ENCODE measurements at regions not wholly inside any gene's neighbourhood (a gene's known extent, or its start where the extent isn't known, plus 50 kb on each side); places are given as distances from the start of the nearest gene placed in this dataset.
"Not testable (repeated sequence)": the region's sequence is repeated elsewhere in the genome, so short reads cannot be mapped to it uniquely, and the experiment has no call there.

- no peak for TF ChIP-seq CTCF (IDR thresholded peaks at IDR 0.05; ENCODE audit: low read length, missing control alignments)
- no peak for DNase-seq (ENCODE audit: low read depth)
- H3K4me3 ChIP-seq (replicated peaks; ENCODE audit: low read depth, low read length), result no peak overlapping the region
These were observed 91.4 kb downstream of the MTERF1 start for GRCh38 chr7:91789086-91789485.

DNA sequence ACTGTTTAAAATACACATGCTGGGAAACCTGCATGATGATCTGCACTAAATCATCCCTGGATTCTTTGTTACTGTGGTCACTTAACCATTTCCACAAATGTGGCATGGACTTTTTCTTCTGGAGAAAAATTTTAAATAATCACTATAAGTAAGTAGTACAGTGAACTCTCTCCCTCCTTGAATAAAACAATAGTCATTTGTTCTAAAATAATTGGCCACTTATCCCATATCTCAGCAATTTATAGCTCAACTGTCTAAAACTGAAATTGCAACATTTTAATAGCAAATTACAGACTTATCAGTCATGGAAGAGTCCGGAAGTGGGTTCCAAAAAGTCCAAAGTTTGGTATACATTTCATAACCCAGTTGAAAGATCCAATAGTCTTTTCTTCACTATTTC lies 90.9 kb downstream of the MTERF1 start:
- no peak overlapping the region for H3K4me3 ChIP-seq (replicated peaks; ENCODE audit: low read depth, low read length)
- no peak for DNase-seq (ENCODE audit: low read depth)
- no peak for TF ChIP-seq CTCF (IDR thresholded peaks at IDR 0.05; ENCODE audit: low read length, missing control alignments)

DNA sequence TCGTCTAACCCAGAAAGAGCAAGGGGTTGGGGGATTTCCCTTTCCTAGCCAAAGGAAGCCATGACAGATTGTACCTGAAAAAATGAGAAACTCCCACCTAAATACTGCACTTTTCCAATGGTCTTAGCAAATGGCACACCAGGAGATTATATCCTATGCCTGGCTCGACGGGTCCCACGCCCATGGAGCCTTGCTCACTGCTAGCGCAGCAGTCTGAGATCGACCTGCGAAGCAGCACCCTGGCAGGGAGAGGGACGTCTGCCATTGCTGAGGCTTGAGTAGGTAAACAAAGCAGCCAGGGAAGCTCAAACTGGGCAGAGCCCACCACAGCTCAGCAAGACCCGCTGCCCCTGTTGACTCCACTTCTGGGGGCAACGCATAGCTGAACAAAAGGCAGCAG lies 89.9 kb downstream of the MTERF1 start:
- H3K4me3 ChIP-seq (replicated peaks; ENCODE audit: low read depth, low read length); DNase-seq (ENCODE audit: low read depth): not testable (repeated sequence)

- no peak for DNase-seq (ENCODE audit: low read depth)
- TF ChIP-seq CTCF (IDR thresholded peaks at IDR 0.05; ENCODE audit: low read length, missing control alignments), result no peak
- no peak overlapping the region for H3K4me3 ChIP-seq (replicated peaks; ENCODE audit: low read depth, low read length)
These were observed 84.4 kb downstream of the MTERF1 start for GRCh38 chr7:91796122-91796521.

DNA sequence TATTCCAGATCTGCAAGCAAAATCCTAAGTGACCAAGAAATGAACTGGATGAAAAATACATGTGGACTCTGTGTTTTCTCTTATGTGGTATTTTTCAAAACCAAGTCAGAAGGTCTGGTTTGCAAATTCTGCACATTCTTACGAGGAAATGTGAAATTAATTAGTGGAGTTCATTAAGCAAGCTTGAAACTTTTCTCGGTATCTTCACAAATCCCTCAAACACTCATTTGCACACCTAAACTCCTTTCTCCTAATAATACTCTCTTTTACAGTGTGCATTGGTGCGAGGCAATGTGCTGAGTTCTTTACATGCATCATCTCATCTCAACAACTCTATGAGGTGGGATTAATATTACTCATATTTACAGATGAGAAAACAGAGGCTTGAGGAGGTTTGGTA lies 82.1 kb downstream of the MTERF1 start:
- no peak for TF ChIP-seq CTCF (IDR thresholded peaks at IDR 0.05; ENCODE audit: low read length, missing control alignments)
- no peak overlapping the region for H3K4me3 ChIP-seq (replicated peaks; ENCODE audit: low read depth, low read length)

DNA sequence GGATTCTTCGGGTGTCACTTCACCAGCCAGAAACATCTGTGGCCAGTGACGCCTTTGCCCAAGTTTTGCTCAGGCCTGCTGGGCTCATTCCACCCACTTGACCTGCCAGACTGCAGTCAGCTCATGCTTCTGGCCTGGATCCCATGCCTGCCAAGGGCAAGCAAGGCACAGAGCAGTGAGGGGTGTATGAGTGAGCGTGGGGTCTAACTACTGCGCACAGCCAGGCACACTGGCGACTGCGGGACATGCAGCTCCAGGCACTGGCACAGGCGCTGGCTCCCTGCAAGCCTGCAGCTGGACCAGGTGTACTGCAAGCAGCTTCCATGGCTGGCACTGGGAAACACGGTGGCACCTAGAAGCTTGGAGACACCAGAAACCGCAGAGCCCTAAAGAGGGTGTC lies 80.1 kb downstream of the MTERF1 start:
- DNase-seq (ENCODE audit: low read depth), result no peak
- H3K4me3 ChIP-seq (replicated peaks; ENCODE audit: low read depth, low read length), result no peak overlapping the region
- no peak for TF ChIP-seq CTCF (IDR thresholded peaks at IDR 0.05; ENCODE audit: low read length, missing control alignments)

More for the DNA sequence above, 82.1 kb downstream of the MTERF1 start:
- no peak for DNase-seq (ENCODE audit: low read depth)

DNA sequence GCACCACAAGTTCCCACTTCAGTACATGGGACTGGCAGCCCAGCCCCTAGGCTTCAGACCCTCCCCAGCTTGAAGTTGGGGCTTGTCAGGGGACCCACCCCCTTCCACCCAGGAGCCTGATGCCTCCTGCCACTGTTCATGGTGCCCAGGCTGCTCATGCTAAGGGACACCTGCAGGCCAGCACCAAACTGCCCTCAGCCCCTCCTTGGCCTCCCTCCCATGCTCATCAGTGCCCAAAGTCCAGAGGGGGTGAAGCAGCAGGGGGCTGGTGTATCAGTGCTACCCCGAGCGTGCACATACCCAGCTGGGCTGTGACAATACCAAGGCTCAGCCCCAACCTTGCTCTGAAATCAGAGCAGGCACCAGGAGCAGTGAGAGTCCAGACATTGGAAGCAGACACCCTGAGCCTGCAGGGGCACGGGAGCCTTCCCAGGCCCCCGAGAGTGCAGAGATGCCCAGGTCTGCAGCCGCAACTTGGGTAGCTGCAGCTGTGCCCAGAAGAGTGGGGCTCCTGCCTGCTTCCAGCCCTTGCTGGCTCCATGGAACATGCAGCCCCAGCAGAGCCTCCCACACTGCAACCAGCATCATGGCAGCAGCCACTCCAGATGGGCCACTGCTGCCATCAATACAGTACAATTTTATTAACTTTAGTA lies 79.0 kb downstream of the MTERF1 start:
- TF ChIP-seq CTCF (IDR thresholded peaks at IDR 0.05; ENCODE audit: low read length, missing control alignments), result no peak

More for the DNA sequence above, 79.0 kb downstream of the MTERF1 start:
- DNase-seq (ENCODE audit: low read depth), result no peak
- no peak overlapping the region for H3K4me3 ChIP-seq (replicated peaks; ENCODE audit: low read depth, low read length)
